NCI-H345 treated with DMSO at 0.1 percent for 48 hours (cell line): ENCODE measurements at regions not wholly inside any gene's neighbourhood (a gene's known extent, or its start where the extent isn't known, plus 50 kb on each side); places are given as distances from the start of the nearest gene placed in this dataset.

Experiments used
- DNase-seq: peaks from one replicate; lab custom pipeline; 2025; ENCODE audit not compliant: unreplicated experiment; lab: John Stamatoyannopoulos, UW

GRCh38 chr1:90502696-90503095, 214.4 kb downstream of the BARHL2 start:
- no peak for DNase-seq

- DNase-seq, result no peak
These were observed 214.9 kb downstream of the BARHL2 start for GRCh38 chr1:90502194-90502593.

GRCh38 chr1:90501281-90501680, 215.8 kb downstream of the BARHL2 start:
- no peak for DNase-seq

GRCh38 chr1:90494748-90495282, 222.3 kb downstream of the BARHL2 start:
- DNase-seq, result no peak

GRCh38 chr1:90488451-90488850, 228.7 kb downstream of the BARHL2 start:
- DNase-seq, result no peak

- DNase-seq, result no peak
These were observed 230.1 kb downstream of the BARHL2 start for GRCh38 chr1:90486996-90487395.

GRCh38 chr1:90486134-90486824, 230.8 kb downstream of the BARHL2 start:
- no peak for DNase-seq

- no peak for DNase-seq
These were observed 236.7 kb downstream of the BARHL2 start for GRCh38 chr1:90480271-90480835.

- DNase-seq, result no peak
These were observed 240.1 kb downstream of the BARHL2 start for GRCh38 chr1:90476994-90477393.

GRCh38 chr1:90476411-90476810, 240.7 kb downstream of the BARHL2 start:
- DNase-seq, result no peak

- DNase-seq, result no peak
These were observed 241.5 kb downstream of the BARHL2 start for GRCh38 chr1:90475631-90476030.

- no peak for DNase-seq
These were observed 242.4 kb downstream of the BARHL2 start for GRCh38 chr1:90474731-90475130.

- no peak for DNase-seq
These were observed 242.9 kb downstream of the BARHL2 start for GRCh38 chr1:90474158-90474557.

GRCh38 chr1:90472775-90473174, 244.3 kb downstream of the BARHL2 start:
- DNase-seq, result no peak

GRCh38 chr1:90459570-90459969, 257.5 kb downstream of the BARHL2 start:
- no peak for DNase-seq

- DNase-seq, result no peak
These were observed 259.1 kb downstream of the BARHL2 start for GRCh38 chr1:90457985-90458384.

- no peak for DNase-seq
These were observed 264.6 kb downstream of the BARHL2 start for GRCh38 chr1:90452491-90452890.

- DNase-seq, result no peak
These were observed 273.7 kb downstream of the BARHL2 start for GRCh38 chr1:90443354-90443753.

GRCh38 chr1:90435351-90435750, 281.8 kb downstream of the BARHL2 start:
- no peak for DNase-seq

- DNase-seq, result no peak
These were observed 282.6 kb downstream of the BARHL2 start for GRCh38 chr1:90434460-90434859.

- no peak for DNase-seq
These were observed 300.0 kb downstream of the BARHL2 start for GRCh38 chr1:90417126-90417525.

- no peak for DNase-seq
These were observed 302.9 kb downstream of the BARHL2 start for GRCh38 chr1:90414201-90414600.

- peak; percentile 34 for DNase-seq
These were observed 303.6 kb downstream of the BARHL2 start for GRCh38 chr1:90413519-90413918.
